ENCODE measurements at regions not wholly inside any gene's neighbourhood (a gene's known extent, or its start where the extent isn't known, plus 50 kb on each side); places are given as distances from the start of the nearest gene placed in this dataset.

- ATAC-seq (no peak), DNase-seq (ENCODE audit: low read depth, low spot score) (no peak)
- H3K9me3 ChIP-seq (ENCODE audit: control insufficient read depth, insufficient read depth, low read depth, low read length): no peaks in the 10 kb centered on the region
- intact Hi-C loops (cut with micrococcal nuclease; ENCODE audit: unreplicated experiment): no loop called here
- in situ Hi-C loops (cut with HindIII; ENCODE audit: low pct_unique_long_range_greater_than_20kb, low sequenced_read_pairs): no loop called here
- H3K27ac ChIP-seq (ENCODE audit: low read length): no peak overlapping the region
- BruUV-seq (replicated peaks): no TSS peak
- H3K4me3 ChIP-seq (ENCODE audit: low read depth in 2 of 2, low read length in 2 of 2): no peak overlapping the region
- no peaks in the 10 kb centered on the region for H3K4me1 ChIP-seq (ENCODE audit: control insufficient read depth, insufficient read depth, low read length)
- H3K36me3 ChIP-seq (ENCODE audit: control insufficient read depth, insufficient read depth, low read length): no peaks in the 10 kb centered on the region
- CTCF ChIA-PET: no interaction called here
- peaks cover under 1% of the 10 kb centered on the region for H3K27me3 ChIP-seq (ENCODE audit: control insufficient read depth, insufficient read depth, low read length)
- TF ChIP-seq REST (IDR thresholded peaks at IDR 0.05; ENCODE audit: insufficient read depth in 1 of 2, low read depth in 2 of 2, low read length in 1 of 2) (no peak), POLR2AphosphoS5 (IDR thresholded peaks at IDR 0.05; ENCODE audit: low read depth, low read length) (no peak), TCF7L2 (IDR thresholded peaks at IDR 0.05; ENCODE audit: low read depth, low read length) (no peak), SIN3A (IDR thresholded peaks at IDR 0.05; ENCODE audit: borderline replicate concordance, insufficient read depth, low read depth, low read length) (no peak), CTCF (IDR thresholded peaks at IDR 0.05) (no peak)
- POLR2A ChIA-PET: no interaction called here
Measured at GRCh38 chr1:213858581-213858980, 129.2 kb upstream of the PROX1 start.

- ChIA-PET POLR2A (no interaction called here), CTCF (no interaction called here)
- H3K4me3 ChIP-seq (ENCODE audit: low read depth in 2 of 2, low read length in 2 of 2): no peak overlapping the region
- no peak for DNase-seq (ENCODE audit: low read depth, low spot score)
- in situ Hi-C loops (cut with HindIII; ENCODE audit: low pct_unique_long_range_greater_than_20kb, low sequenced_read_pairs): no loop called here
- H3K36me3 ChIP-seq (ENCODE audit: control insufficient read depth, insufficient read depth, low read length): no peaks in the 10 kb centered on the region
- no peak overlapping the region for H3K27ac ChIP-seq (ENCODE audit: low read length)
- H3K27me3 ChIP-seq (ENCODE audit: control insufficient read depth, insufficient read depth, low read length): no peaks in the 10 kb centered on the region; the same call in none of the 2 replicates
- no peaks in the 10 kb centered on the region for H3K9me3 ChIP-seq (ENCODE audit: control insufficient read depth, insufficient read depth, low read depth, low read length)
- intact Hi-C loops (cut with micrococcal nuclease; ENCODE audit: unreplicated experiment): no loop called here
- BruUV-seq (replicated peaks): no TSS peak
- H3K4me1 ChIP-seq (ENCODE audit: control insufficient read depth, insufficient read depth, low read length): no peaks in the 10 kb centered on the region
- TF ChIP-seq CTCF (IDR thresholded peaks at IDR 0.05): no peak
- no peak for TF ChIP-seq TCF7L2 (IDR thresholded peaks at IDR 0.05; ENCODE audit: low read depth, low read length)
- TF ChIP-seq SIN3A (IDR thresholded peaks at IDR 0.05; ENCODE audit: borderline replicate concordance, insufficient read depth, low read depth, low read length): no peak
- no peak for TF ChIP-seq REST (IDR thresholded peaks at IDR 0.05; ENCODE audit: insufficient read depth in 1 of 2, low read depth in 2 of 2, low read length in 1 of 2)
- TF ChIP-seq POLR2AphosphoS5 (IDR thresholded peaks at IDR 0.05; ENCODE audit: low read depth, low read length): no peak
- ATAC-seq: no peak
Measured at GRCh38 chr1:213861841-213862240, 125.9 kb upstream of the PROX1 start.

Data from Panc1 (cell line).